GM21723 (cell line): ENCODE measurements at regions not wholly inside any gene's neighbourhood (a gene's known extent, or its start where the extent isn't known, plus 50 kb on each side); places are given as distances from the start of the nearest gene placed in this dataset.

Experiments used
- ATAC-seq: cut with Tn5 transposase; IDR thresholded peaks from one replicate; pipeline ENCODE4 v1.9.1; 2021; ENCODE audit warnings: mild to moderate bottlenecking, moderate library complexity; ENCODE audit not compliant: unreplicated experiment

- ATAC-seq: no peak
These were observed 74.8 kb downstream of the ZNF280B start for GRCh38 chr22:22433770-22434169.
